ENCODE measurements at regions not wholly inside any gene's neighbourhood (a gene's known extent, or its start where the extent isn't known, plus 50 kb on each side); places are given as distances from the start of the nearest gene placed in this dataset.

GRCh38 chr12:91982946-91983345 lies 162.7 kb downstream of the BTG1 start:
- no peaks in the 10 kb centered on the region for H3K9me3 ChIP-seq
- H3K4me1 ChIP-seq (ENCODE audit: control insufficient read depth in 1 of 2, extremely low read depth in 1 of 2, insufficient read depth in 2 of 2, low read length in 2 of 2): peaks cover 8 to 12% of the 10 kb centered on the region in 2 experiments
- CTCF ChIA-PET: interaction anchor here in 1 of 2 donors (0.6 to 1.6 kb wide), 3 partner anchors 8 to 172 kb away, joined by 3 to 4 read pairs (median 4); no protein-coding TSS in a partner anchor
- 76% methylated on average over 2 of the region's 5 CpGs for WGBS (ENCODE audit: insufficient coverage)
- H3K36me3 ChIP-seq (ENCODE audit: control insufficient read depth in 2 of 2, extremely low read depth in 1 of 2, insufficient read depth in 1 of 2, low read length in 1 of 2): no peaks in the 10 kb centered on the region
- peaks cover 11% of the 10 kb centered on the region for H3K36me3 Mint-ChIP-seq
- H3K27ac Mint-ChIP-seq: no peak overlapping the region
- DNase-seq: no peak
- no peak for ATAC-seq (replicated peaks in 1 of 4)
- H3K9me3 Mint-ChIP-seq: peaks cover 0 to 13% (median 2%) of the 10 kb centered on the region in 3 donors
- no peak overlapping the region for H3K4me3 ChIP-seq (ENCODE audit: control insufficient read depth in 1 of 2, extremely low read depth in 1 of 2, low read length in 1 of 2)
- H3K27me3 Mint-ChIP-seq: no peaks in the 10 kb centered on the region
- peaks cover 70 to 74% (median 71%) of the 10 kb centered on the region in 3 donors for H3K4me1 Mint-ChIP-seq
- H3K4me3 Mint-ChIP-seq: no peak overlapping the region
- no peaks in the 10 kb centered on the region for H3K27me3 ChIP-seq (replicated peaks in 1 of 2; ENCODE audit: control insufficient read depth in 2 of 2, extremely low read depth in 1 of 2, insufficient read depth in 2 of 2, low read length in 1 of 2)
- POLR2A ChIA-PET: interaction anchor here (0.5 to 1.1 kb wide), 3 partner anchors 92 to 125 kb away, joined by 3 to 4 read pairs (median 3); no protein-coding TSS in a partner anchor
- H3K27ac ChIP-seq (ENCODE audit: low read length): no peak overlapping the region

- Histone ChIP-seq H3K27me3 (replicated peaks in 1 of 2; ENCODE audit: control insufficient read depth in 2 of 2, extremely low read depth in 1 of 2, insufficient read depth in 2 of 2, low read length in 1 of 2) (no peaks in the 10 kb centered on the region), H3K27ac (ENCODE audit: low read length) (no peak overlapping the region), H3K4me3 (ENCODE audit: control insufficient read depth in 1 of 2, extremely low read depth in 1 of 2, low read length in 1 of 2) (no peak overlapping the region), H3K4me1 (ENCODE audit: control insufficient read depth in 1 of 2, extremely low read depth in 1 of 2, insufficient read depth in 2 of 2, low read length in 2 of 2) (peaks cover 12 to 22% of the 10 kb centered on the region in 2 experiments), H3K9me3 (no peaks in the 10 kb centered on the region), H3K36me3 (ENCODE audit: control insufficient read depth in 2 of 2, extremely low read depth in 1 of 2, insufficient read depth in 1 of 2, low read length in 1 of 2) (no peaks in the 10 kb centered on the region)
- DNase-seq (no peak), ATAC-seq (replicated peaks in 1 of 4) (no peak)
- Mint-ChIP-seq H3K4me1 (peaks cover 60 to 65% (median 62%) of the 10 kb centered on the region in 3 donors), H3K36me3 (peaks cover 17% of the 10 kb centered on the region), H3K27me3 (no peaks in the 10 kb centered on the region), H3K9me3 (peaks cover 0 to 20% (median 2%) of the 10 kb centered on the region in 3 donors), H3K27ac (no peak overlapping the region), H3K4me3 (no peak overlapping the region)
- CTCF ChIA-PET: interaction anchor here (0.5 to 2.2 kb wide), 3 partner anchors 103 to 520 kb away, joined by 3 to 11 read pairs (median 3); no protein-coding TSS in a partner anchor
- POLR2A ChIA-PET: interaction anchor here in 1 of 2 donors (0.6 to 2.8 kb wide), 3 partner anchors 163 to 670 kb away, joined by 4 to 7 read pairs (median 7); partner anchors contain the start of gene BTG1
These were observed 165.2 kb downstream of the BTG1 start for GRCh38 chr12:91980389-91980821.

- Histone ChIP-seq H3K9me3 (no peaks in the 10 kb centered on the region), H3K4me1 (ENCODE audit: control insufficient read depth in 1 of 2, extremely low read depth in 1 of 2, insufficient read depth in 2 of 2, low read length in 2 of 2) (peaks cover 14 to 22% of the 10 kb centered on the region in 2 experiments), H3K27ac (ENCODE audit: low read length) (peak overlapping the region; percentile 81), H3K4me3 (ENCODE audit: control insufficient read depth in 1 of 2, extremely low read depth in 1 of 2, low read length in 1 of 2) (no peak overlapping the region), H3K27me3 (replicated peaks in 1 of 2; ENCODE audit: control insufficient read depth in 2 of 2, extremely low read depth in 1 of 2, insufficient read depth in 2 of 2, low read length in 1 of 2) (no peaks in the 10 kb centered on the region), H3K36me3 (ENCODE audit: control insufficient read depth in 2 of 2, extremely low read depth in 1 of 2, insufficient read depth in 1 of 2, low read length in 1 of 2) (no peaks in the 10 kb centered on the region)
- no peaks in the 10 kb centered on the region for H3K27me3 Mint-ChIP-seq
- DNase-seq (peak in 31 of 35 experiments; percentile 10 to 80 (median 50)), ATAC-seq (replicated peaks in 1 of 4) (peak; percentile 79 to 92 (median 82))
- peak overlapping the region; percentile 0 to 26 (median 6) for H3K4me3 Mint-ChIP-seq
- peaks cover 17% of the 10 kb centered on the region for H3K36me3 Mint-ChIP-seq
- peak overlapping the region; percentile 77 for H3K27ac Mint-ChIP-seq
- peaks cover 57 to 64% (median 62%) of the 10 kb centered on the region in 3 donors for H3K4me1 Mint-ChIP-seq
- peaks cover 0 to 20% (median 2%) of the 10 kb centered on the region in 3 donors for H3K9me3 Mint-ChIP-seq
- CTCF ChIA-PET: interaction anchor here in 1 of 2 donors (0.7 kb wide), 1 partner anchor 32 kb away, joined by 7 read pairs; no protein-coding TSS in a partner anchor
- no CpG with 5 or more reads among the region's 2 CpGs for WGBS (ENCODE audit: insufficient coverage)
- POLR2A ChIA-PET: interaction anchor here in 1 of 2 donors (0.7 kb wide), 1 partner anchor 677 kb away, joined by 8 read pairs; no protein-coding TSS in a partner anchor
These were observed 167.5 kb downstream of the BTG1 start for GRCh38 chr12:91978143-91978542.

GRCh38 chr12:91975891-91976290 lies 169.8 kb downstream of the BTG1 start:
- DNase-seq: no peak
- Mint-ChIP-seq H3K27ac (no peak overlapping the region), H3K36me3 (peaks cover 10% of the 10 kb centered on the region), H3K4me3 (no peak overlapping the region), H3K4me1 (peaks cover 46 to 52% (median 49%) of the 10 kb centered on the region in 3 donors), H3K27me3 (no peaks in the 10 kb centered on the region), H3K9me3 (peaks cover 0 to 13% (median 0%) of the 10 kb centered on the region in 3 donors)
- ATAC-seq (replicated peaks in 1 of 4): no peak
- H3K4me1 ChIP-seq (ENCODE audit: control insufficient read depth in 1 of 2, extremely low read depth in 1 of 2, insufficient read depth in 2 of 2, low read length in 2 of 2): peaks cover 14 to 22% of the 10 kb centered on the region in 2 experiments
- H3K36me3 ChIP-seq (ENCODE audit: control insufficient read depth in 2 of 2, extremely low read depth in 1 of 2, insufficient read depth in 1 of 2, low read length in 1 of 2): no peaks in the 10 kb centered on the region
- H3K9me3 ChIP-seq: no peaks in the 10 kb centered on the region
- H3K27ac ChIP-seq (ENCODE audit: low read length): no peak overlapping the region
- CTCF ChIA-PET: interaction anchor here in 1 of 2 donors (0.8 kb wide), 2 partner anchors 92 to 98 kb away, joined by 3 read pairs; no protein-coding TSS in a partner anchor
- whole genome bisulfite sequencing (ENCODE audit: insufficient coverage): 100% methylated on average over 3 of the region's 6 CpGs
- H3K27me3 ChIP-seq (replicated peaks in 1 of 2; ENCODE audit: control insufficient read depth in 2 of 2, extremely low read depth in 1 of 2, insufficient read depth in 2 of 2, low read length in 1 of 2): no peaks in the 10 kb centered on the region
- no peak overlapping the region for H3K4me3 ChIP-seq (ENCODE audit: control insufficient read depth in 1 of 2, extremely low read depth in 1 of 2, low read length in 1 of 2)
- POLR2A ChIA-PET: no interaction called here

- no peak overlapping the region for H3K27ac Mint-ChIP-seq
- H3K27me3 Mint-ChIP-seq: no peaks in the 10 kb centered on the region
- ATAC-seq (replicated peaks in 1 of 4) (no peak), DNase-seq (no peak)
- POLR2A ChIA-PET: no interaction called here
- peaks cover 10% of the 10 kb centered on the region for H3K36me3 Mint-ChIP-seq
- H3K36me3 ChIP-seq (ENCODE audit: control insufficient read depth in 2 of 2, extremely low read depth in 1 of 2, insufficient read depth in 1 of 2, low read length in 1 of 2): no peaks in the 10 kb centered on the region
- peaks cover 39 to 43% (median 43%) of the 10 kb centered on the region in 3 donors for H3K4me1 Mint-ChIP-seq
- no peaks in the 10 kb centered on the region for H3K27me3 ChIP-seq (replicated peaks in 1 of 2; ENCODE audit: control insufficient read depth in 2 of 2, extremely low read depth in 1 of 2, insufficient read depth in 2 of 2, low read length in 1 of 2)
- no peak overlapping the region for H3K27ac ChIP-seq (ENCODE audit: low read length)
- no CpG with 5 or more reads among the region's 3 CpGs for WGBS (ENCODE audit: insufficient coverage)
- H3K9me3 ChIP-seq: no peaks in the 10 kb centered on the region
- peaks cover 14 to 22% of the 10 kb centered on the region in 2 experiments for H3K4me1 ChIP-seq (ENCODE audit: control insufficient read depth in 1 of 2, extremely low read depth in 1 of 2, insufficient read depth in 2 of 2, low read length in 2 of 2)
- peaks cover 0 to 12% (median 0%) of the 10 kb centered on the region in 3 donors for H3K9me3 Mint-ChIP-seq
- CTCF ChIA-PET: no interaction called here
- no peak overlapping the region for H3K4me3 ChIP-seq (ENCODE audit: control insufficient read depth in 1 of 2, extremely low read depth in 1 of 2, low read length in 1 of 2)
- no peak overlapping the region for H3K4me3 Mint-ChIP-seq
These were observed 171.0 kb downstream of the BTG1 start for GRCh38 chr12:91974541-91975085.

GRCh38 chr12:91973813-91974212 lies 171.8 kb downstream of the BTG1 start:
- CTCF ChIA-PET: no interaction called here
- H3K4me3 Mint-ChIP-seq: no peak overlapping the region
- Histone ChIP-seq H3K9me3 (no peaks in the 10 kb centered on the region), H3K27ac (ENCODE audit: low read length) (no peak overlapping the region), H3K4me1 (ENCODE audit: control insufficient read depth in 1 of 2, extremely low read depth in 1 of 2, insufficient read depth in 2 of 2, low read length in 2 of 2) (peaks cover 13 to 17% of the 10 kb centered on the region in 2 experiments), H3K36me3 (ENCODE audit: control insufficient read depth in 2 of 2, extremely low read depth in 1 of 2, insufficient read depth in 1 of 2, low read length in 1 of 2) (no peaks in the 10 kb centered on the region), H3K4me3 (ENCODE audit: control insufficient read depth in 1 of 2, extremely low read depth in 1 of 2, low read length in 1 of 2) (no peak overlapping the region), H3K27me3 (replicated peaks in 1 of 2; ENCODE audit: control insufficient read depth in 2 of 2, extremely low read depth in 1 of 2, insufficient read depth in 2 of 2, low read length in 1 of 2) (no peaks in the 10 kb centered on the region)
- H3K36me3 Mint-ChIP-seq: peaks cover 12% of the 10 kb centered on the region
- ATAC-seq (replicated peaks in 1 of 4) (no peak), DNase-seq (no peak)
- H3K27me3 Mint-ChIP-seq: no peaks in the 10 kb centered on the region
- no peak overlapping the region for H3K27ac Mint-ChIP-seq
- WGBS (ENCODE audit: insufficient coverage): 100% methylated on average over 1 of the region's 2 CpGs
- peaks cover 0 to 12% (median 0%) of the 10 kb centered on the region in 3 donors for H3K9me3 Mint-ChIP-seq
- POLR2A ChIA-PET: interaction anchor here in 1 of 2 donors (0.6 kb wide), 1 partner anchor 11 kb away, joined by 5 read pairs; no protein-coding TSS in a partner anchor
- H3K4me1 Mint-ChIP-seq: peaks cover 32 to 40% (median 36%) of the 10 kb centered on the region in 3 donors

Data from T-cell (primary cell).